ENCODE measurements at regions not wholly inside any gene's neighbourhood (a gene's known extent, or its start where the extent isn't known, plus 50 kb on each side); places are given as distances from the start of the nearest gene placed in this dataset.

GRCh38 chr2:53569957-53570727 is 197.5 kb upstream of the CHAC2 start:
- no peak for TF ChIP-seq TAF1 (IDR thresholded peaks at IDR 0.05; ENCODE audit: borderline replicate concordance, insufficient read depth, low read length)
- no peak for TF ChIP-seq SIN3A (IDR thresholded peaks at IDR 0.05; ENCODE audit: borderline replicate concordance, insufficient read depth, low read length)
- TF ChIP-seq POLR2AphosphoS5 (IDR thresholded peaks at IDR 0.05; ENCODE audit: low read depth, low read length) = no peak
- no peak for TF ChIP-seq FOXP2 (optimal IDR thresholded peaks at IDR 0.05; ENCODE audit: borderline replicate concordance, extremely low read depth, extremely low read length, insufficient read depth)
- no peak for TF ChIP-seq REST (IDR thresholded peaks at IDR 0.05; ENCODE audit: insufficient read depth in 1 of 2, low read depth in 2 of 2, low read length in 2 of 2)

- TF ChIP-seq TAF1 (IDR thresholded peaks at IDR 0.05; ENCODE audit: borderline replicate concordance, insufficient read depth, low read length) (no peak), SIN3A (IDR thresholded peaks at IDR 0.05; ENCODE audit: borderline replicate concordance, insufficient read depth, low read length) (no peak), FOXP2 (optimal IDR thresholded peaks at IDR 0.05; ENCODE audit: borderline replicate concordance, extremely low read depth, extremely low read length, insufficient read depth) (no peak), REST (IDR thresholded peaks at IDR 0.05; ENCODE audit: insufficient read depth in 1 of 2, low read depth in 2 of 2, low read length in 2 of 2) (no peak), POLR2AphosphoS5 (IDR thresholded peaks at IDR 0.05; ENCODE audit: low read depth, low read length) (no peak)
Observed at GRCh38 chr2:53568469-53568868, 199.1 kb upstream of the CHAC2 start.

GRCh38 chr2:53567073-53567472 is 200.5 kb upstream of the CHAC2 start:
- no peak for TF ChIP-seq FOXP2 (optimal IDR thresholded peaks at IDR 0.05; ENCODE audit: borderline replicate concordance, extremely low read depth, extremely low read length, insufficient read depth)
- TF ChIP-seq SIN3A (IDR thresholded peaks at IDR 0.05; ENCODE audit: borderline replicate concordance, insufficient read depth, low read length) = no peak
- no peak for TF ChIP-seq TAF1 (IDR thresholded peaks at IDR 0.05; ENCODE audit: borderline replicate concordance, insufficient read depth, low read length)
- TF ChIP-seq REST (IDR thresholded peaks at IDR 0.05; ENCODE audit: insufficient read depth in 1 of 2, low read depth in 2 of 2, low read length in 2 of 2) = no peak

- no peak for TF ChIP-seq REST (IDR thresholded peaks at IDR 0.05; ENCODE audit: insufficient read depth in 1 of 2, low read depth in 2 of 2, low read length in 2 of 2)
- no peak for TF ChIP-seq SIN3A (IDR thresholded peaks at IDR 0.05; ENCODE audit: borderline replicate concordance, insufficient read depth, low read length)
- no peak for TF ChIP-seq TAF1 (IDR thresholded peaks at IDR 0.05; ENCODE audit: borderline replicate concordance, insufficient read depth, low read length)
- TF ChIP-seq POLR2AphosphoS5 (IDR thresholded peaks at IDR 0.05; ENCODE audit: low read depth, low read length) = no peak
- TF ChIP-seq FOXP2 (optimal IDR thresholded peaks at IDR 0.05; ENCODE audit: borderline replicate concordance, extremely low read depth, extremely low read length, insufficient read depth) = no peak
Observed at GRCh38 chr2:53562407-53562806, 205.2 kb upstream of the CHAC2 start.

All from PFSK-1 (cell line).